Psoas muscle (tissue), 7 donors: ENCODE measurements at regions not wholly inside any gene's neighbourhood (a gene's known extent, or its start where the extent isn't known, plus 50 kb on each side); places are given as distances from the start of the nearest gene placed in this dataset.

Experiments
- ATAC-seq, 4 donors: fragments of 200-7000 bp; cut with Tn5 transposase; one replicate each; pipeline ENCODE4 v1.9.1; 2020; ENCODE audit warnings: moderate library complexity in 3 of 4, mild to moderate bottlenecking in 2 of 4
- DNase-seq, 2 donors: peaks; one replicate each; pipeline ENCODE4 v3.0.0-alpha.2; 2020
- H3K27ac ChIP-seq: fragments of 200-600 bp; one replicate; pipeline ENCODE4 v1.8.0; 2022
- H3K27me3 ChIP-seq, 3 donors: fragments of 200-600 bp in 1 of 3; one replicate each; pipeline versions ENCODE4 v1.6.1 to v1.8.0; 2013 to 2022; ENCODE audit warnings: low read length in 2 of 3, mild to moderate bottlenecking in 2 of 3, moderate library complexity in 1 of 3; ENCODE audit not compliant: insufficient read depth in 3 of 3
- H3K36me3 ChIP-seq, 2 donors: fragments of 200-600 bp in 1 of 2; one replicate each; pipeline versions ENCODE4 v1.6.1 to v1.8.0; 2013 to 2022; ENCODE audit warnings: low read depth in 1 of 2, mild to moderate bottlenecking in 1 of 2, moderate library complexity in 1 of 2; ENCODE audit not compliant: insufficient read depth in 1 of 2
- H3K4me1 ChIP-seq: fragments of 200-600 bp; one replicate; pipeline ENCODE4 v1.8.0; 2022
- H3K4me3 ChIP-seq: fragments of 200-600 bp; one replicate; pipeline ENCODE4 v1.8.0; 2022; ENCODE audit warnings: mild to moderate bottlenecking
- H3K9me3 ChIP-seq: fragments of 200-600 bp; one replicate; pipeline ENCODE4 v1.8.0; 2022
- WGBS, 3 donors: extraction: QIAGEN DNeasy Blood & Tissue Kit; methylation state at CpG; one replicate each; pipeline versions ENCODE4 v1.1.6 to v1.1.7; 2013; 5-methylcytosine and 5-hydroxymethylcytosine counted together
- intact Hi-C, 2 donors: fragments of 100-400 bp; cut with DNase I; formaldehyde crosslinking; loops; one replicate each; pipeline versions ENCODE4 v1.11.0 to v1.14.2; 2022
- TF ChIP-seq, protein P1 (sequence below): fragments of 200-600 bp; IDR thresholded peaks from one replicate; pipeline ENCODE4 v1.8.0; 2022; ENCODE audit warnings: antibody characterized with exemption
- donor health status: healthy with polysubstance abuse.
- donor health status: DM: no; HTN: no; CAD: no; lungs with moderate emphysema.
- donor health status: Bipolar disorder and iron deficiency.
- donor health status: healthy.
- donor health status: DM: yes; HTN: yes; CAD: no.
- donor health status: DM: no; HTN: no; CAD: no.
- donor health status: DM: yes; HTN: yes; CAD: no.

DNA sequence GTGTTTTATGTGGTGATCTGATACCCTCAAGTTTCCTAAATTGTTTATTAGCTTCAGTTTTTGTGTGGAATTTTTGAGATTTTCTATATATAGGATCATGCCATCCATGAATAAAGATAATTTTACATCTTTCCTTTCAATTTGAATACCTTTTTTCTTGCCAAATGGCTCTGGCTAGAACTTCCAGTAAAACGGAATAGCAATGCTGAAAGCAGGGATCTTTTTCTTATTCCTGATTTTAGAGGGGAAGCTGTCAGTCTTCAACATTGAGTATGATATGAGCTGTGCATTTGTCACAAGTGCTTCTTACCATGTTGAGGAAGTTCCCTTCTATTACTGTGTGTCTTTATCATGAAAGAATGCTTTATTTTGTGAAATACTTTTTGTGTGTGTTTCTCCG is 618.8 kb downstream of the FGF9 start:
- no peaks in the 10 kb centered on the region for H3K4me1 ChIP-seq
- no peak overlapping the region for H3K4me3 ChIP-seq
- H3K9me3 ChIP-seq, result no peaks in the 10 kb centered on the region
- DNase-seq (no peak), ATAC-seq (no peak)
- no peaks in the 10 kb centered on the region for H3K36me3 ChIP-seq
- 63 to 68% (median 64%) methylated on average over 2 of the region's 2 CpGs for WGBS, 3 donors
- TF ChIP-seq, protein P1, sequence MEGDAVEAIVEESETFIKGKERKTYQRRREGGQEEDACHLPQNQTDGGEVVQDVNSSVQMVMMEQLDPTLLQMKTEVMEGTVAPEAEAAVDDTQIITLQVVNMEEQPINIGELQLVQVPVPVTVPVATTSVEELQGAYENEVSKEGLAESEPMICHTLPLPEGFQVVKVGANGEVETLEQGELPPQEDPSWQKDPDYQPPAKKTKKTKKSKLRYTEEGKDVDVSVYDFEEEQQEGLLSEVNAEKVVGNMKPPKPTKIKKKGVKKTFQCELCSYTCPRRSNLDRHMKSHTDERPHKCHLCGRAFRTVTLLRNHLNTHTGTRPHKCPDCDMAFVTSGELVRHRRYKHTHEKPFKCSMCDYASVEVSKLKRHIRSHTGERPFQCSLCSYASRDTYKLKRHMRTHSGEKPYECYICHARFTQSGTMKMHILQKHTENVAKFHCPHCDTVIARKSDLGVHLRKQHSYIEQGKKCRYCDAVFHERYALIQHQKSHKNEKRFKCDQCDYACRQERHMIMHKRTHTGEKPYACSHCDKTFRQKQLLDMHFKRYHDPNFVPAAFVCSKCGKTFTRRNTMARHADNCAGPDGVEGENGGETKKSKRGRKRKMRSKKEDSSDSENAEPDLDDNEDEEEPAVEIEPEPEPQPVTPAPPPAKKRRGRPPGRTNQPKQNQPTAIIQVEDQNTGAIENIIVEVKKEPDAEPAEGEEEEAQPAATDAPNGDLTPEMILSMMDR, result no peak
- H3K27me3 ChIP-seq, result peaks cover 0 to 3% (median 0%) of the 10 kb centered on the region in 3 donors
- no peak overlapping the region for H3K27ac ChIP-seq
- intact Hi-C loops, result no loop called here

DNA sequence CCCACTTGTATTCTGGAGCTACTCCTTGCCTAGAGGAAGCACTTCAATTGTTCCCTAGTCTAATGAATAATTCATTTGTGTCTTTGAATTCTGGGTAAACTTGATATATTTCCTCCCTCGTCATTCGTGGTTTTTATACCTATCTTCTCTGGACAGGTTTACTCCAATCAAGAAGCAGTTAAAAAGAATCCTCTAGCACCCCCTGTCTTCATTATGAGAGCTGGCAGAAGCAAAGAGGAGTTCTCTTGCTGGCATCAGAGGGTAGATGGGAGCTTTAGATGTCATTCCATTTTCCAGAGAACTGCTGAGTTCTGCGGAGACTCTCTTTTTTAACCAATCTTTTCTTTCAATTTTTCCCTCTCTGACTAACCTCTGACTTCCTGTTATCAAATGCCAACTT is 627.7 kb downstream of the FGF9 start:
- H3K27ac ChIP-seq, result no peak overlapping the region
- H3K9me3 ChIP-seq, result no peaks in the 10 kb centered on the region
- H3K36me3 ChIP-seq, result no peaks in the 10 kb centered on the region
- H3K4me1 ChIP-seq, result no peaks in the 10 kb centered on the region
- intact Hi-C loops, result no loop called here
- ATAC-seq (no peak), DNase-seq (no peak)
- TF ChIP-seq, protein P1, result no peak
- WGBS, 3 donors, result 88 to 91% (median 90%) methylated on average over 3 of the region's 3 CpGs
- H3K27me3 ChIP-seq, result no peaks in the 10 kb centered on the region
- H3K4me3 ChIP-seq, result no peak overlapping the region

DNA sequence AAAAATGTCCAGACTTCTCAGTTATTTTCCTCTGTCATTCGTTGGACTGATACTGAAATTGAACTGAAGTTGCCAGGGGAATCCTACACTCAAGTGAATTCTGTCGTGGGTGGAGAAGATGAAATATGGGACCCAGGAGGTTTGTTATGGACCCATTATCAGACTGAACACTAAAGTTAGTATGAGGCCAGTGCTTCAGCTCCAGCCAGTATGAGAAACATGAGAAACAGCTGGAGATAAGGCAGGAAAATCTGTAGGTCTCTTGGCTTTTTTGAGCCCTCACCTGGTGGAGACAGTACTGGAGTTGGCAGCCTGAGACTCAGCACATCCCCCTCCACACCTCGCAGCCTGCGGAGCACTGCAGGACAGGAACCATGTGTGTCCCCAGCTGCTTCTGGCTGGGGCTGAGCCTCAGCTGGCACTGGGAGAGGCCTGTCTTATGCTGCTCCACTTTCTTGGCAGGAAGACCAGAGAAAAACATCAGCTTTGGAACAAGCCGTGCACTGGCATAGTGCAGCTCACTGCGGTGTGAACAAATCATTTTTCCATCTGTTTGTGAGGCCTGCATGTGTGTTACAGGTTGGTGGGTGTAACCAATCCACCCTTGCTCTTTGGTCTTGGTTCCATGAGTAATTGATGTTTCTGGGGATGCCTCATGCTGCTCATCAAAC is 641.0 kb downstream of the FGF9 start:
- intact Hi-C loops, result no loop called here
- no peaks in the 10 kb centered on the region for H3K9me3 ChIP-seq
- H3K27me3 ChIP-seq, result no peaks in the 10 kb centered on the region
- H3K4me1 ChIP-seq, result no peaks in the 10 kb centered on the region
- no peak overlapping the region for H3K4me3 ChIP-seq
- TF ChIP-seq, protein P1, result no peak
- ATAC-seq (peak in 2 of 4 donors; percentile 50 to 62), DNase-seq (peak; percentile 26 to 55)
- WGBS, 3 donors, result 21 to 27% (median 21%) methylated on average over 6 of the region's 6 CpGs
- H3K36me3 ChIP-seq, result no peaks in the 10 kb centered on the region
- no peak overlapping the region for H3K27ac ChIP-seq

DNA sequence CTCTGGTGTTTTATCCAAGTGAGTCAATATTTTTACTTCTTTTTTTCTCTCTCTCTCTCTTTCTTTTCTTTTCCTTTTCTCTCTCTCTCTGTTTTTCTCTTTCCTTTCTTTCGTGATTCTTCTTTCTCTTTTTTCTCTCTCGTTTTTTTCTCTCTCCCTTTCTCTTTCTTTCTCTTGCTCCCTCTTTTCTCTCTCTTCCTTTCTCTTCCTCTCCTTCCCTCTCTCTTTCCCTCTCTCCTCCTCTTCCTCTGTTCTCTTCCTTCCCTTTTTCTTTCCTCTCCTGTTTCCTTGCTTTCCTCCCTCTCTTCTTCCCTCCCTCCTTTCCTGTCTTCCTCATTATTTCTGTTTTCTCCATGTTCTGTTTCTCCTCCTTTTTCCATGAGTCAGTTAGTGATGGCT is 641.5 kb downstream of the FGF9 start:
- 18 to 29% (median 19%) methylated on average over 2 of the region's 2 CpGs for WGBS, 3 donors
- no peak for DNase-seq
- TF ChIP-seq, protein P1, result no peak
- Histone ChIP-seq H3K27ac (no peak overlapping the region), H3K4me1 (no peaks in the 10 kb centered on the region), H3K4me3 (no peak overlapping the region), H3K36me3 (no peaks in the 10 kb centered on the region), H3K27me3 (no peaks in the 10 kb centered on the region), H3K9me3 (no peaks in the 10 kb centered on the region)
- intact Hi-C loops, result no loop called here
- no peak for ATAC-seq

DNA sequence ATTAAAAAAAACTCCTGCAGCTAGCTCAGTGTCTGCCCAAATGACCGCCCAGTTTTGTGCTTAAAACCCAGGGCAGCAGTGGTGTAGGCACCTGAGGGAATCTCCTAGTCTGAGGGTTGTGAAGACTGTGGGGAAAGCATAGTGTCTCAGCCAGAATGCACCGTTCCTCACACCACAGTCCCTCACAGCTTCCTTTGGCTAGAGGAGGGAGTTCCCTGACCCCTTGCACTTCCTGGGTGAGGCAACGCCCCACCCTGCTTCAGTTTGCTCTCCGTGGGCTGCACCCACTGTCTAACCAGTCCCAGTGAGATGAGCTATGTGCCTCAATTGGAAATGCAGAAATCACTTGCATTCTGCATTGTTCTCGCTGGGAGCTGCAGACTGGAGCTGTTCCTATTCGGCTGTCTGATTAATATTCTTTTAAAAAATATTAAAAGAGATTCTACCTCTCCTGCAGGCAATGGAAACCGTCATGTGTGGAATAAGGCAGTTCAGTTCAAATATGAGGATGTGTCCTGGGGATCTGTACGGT is 645.7 kb downstream of the FGF9 start:
- no peak for DNase-seq
- intact Hi-C loops, result no loop called here
- WGBS, 3 donors, result 83 to 90% (median 86%) methylated on average over 8 of the region's 8 CpGs

More for the DNA sequence above, 645.7 kb downstream of the FGF9 start:
- Histone ChIP-seq H3K27me3 (no peaks in the 10 kb centered on the region), H3K4me3 (no peak overlapping the region), H3K27ac (no peak overlapping the region), H3K36me3 (no peaks in the 10 kb centered on the region), H3K9me3 (no peaks in the 10 kb centered on the region), H3K4me1 (no peaks in the 10 kb centered on the region)
- TF ChIP-seq, protein P1, result no peak
- no peak for ATAC-seq
